HepG2 (cell line): ENCODE measurements at regions not wholly inside any gene's neighbourhood (a gene's known extent, or its start where the extent isn't known, plus 50 kb on each side); places are given as distances from the start of the nearest gene placed in this dataset.
"Not testable (repeated sequence)": the region's sequence is repeated elsewhere in the genome, so short reads cannot be mapped to it uniquely, and the experiment has no call there.

Experiments used
- ATAC-seq: fragments of 200-7000 bp; cut with Tn5 transposase; 3 replicates; pipeline ENCODE4 v1.9.1; 2020; ENCODE audit warnings: mild to moderate bottlenecking, moderate library complexity
- BruUV-seq: library from RNA; stranded (reverse); fragments of 400-500 nt; replicated peaks from 2 replicates; lab custom pipeline; 2021; lab: Mats Ljungman, UMichigan
- CTCF ChIA-PET: fragments of 300-600 bp; formaldehyde crosslinking; extraction: SDS; loops from one replicate; lab custom pipeline; 2021; ENCODE audit warnings: low total read pairs, inconsistent platforms, low intra/inter-chr PET ratio; lab: Yijun Ruan, JAX
- POLR2A ChIA-PET: fragments of 350-600 bp; sonication (Branson Sonifier 250); formaldehyde crosslinking; loops from one replicate; lab custom pipeline; 2020; ENCODE audit warnings: antibody characterized with exemption, inconsistent platforms; lab: Yijun Ruan, JAX
- DNase-seq: peaks from one replicate; pipeline ENCODE4 v3.0.0-alpha.2; 2015; ENCODE audit warnings: low spot score
- FAIRE-seq: peaks from 3 replicates; lab custom pipeline; 2011; peaks lifted over from hg19 to GRCh38; lab: Jason Lieb, UNC
- H2AFZ ChIP-seq: one replicate; pipeline ENCODE4 v1.6.1; 2011; ENCODE audit warnings: low read length, inconsistent platforms
- H3K27ac ChIP-seq: fragments of 300-600 bp; 3 replicates; pipeline ENCODE4 v1.8.0; 2011; ENCODE audit warnings: mixed run types, mild to moderate bottlenecking, mixed read lengths, low read length, inconsistent platforms; ENCODE audit not compliant: insufficient read depth; ENCODE audit errors: extremely low read length
- H3K27me3 ChIP-seq, 2 experiments: fragments of 200-600 bp in 1 of 2; 2 replicates in 1 of 2; 3 replicates in 1 of 2; pipeline versions ENCODE4 v1.6.0 to v1.8.0; 2011; ENCODE audit warnings: low read length in 2 of 2, mild to moderate bottlenecking in 2 of 2, moderate library complexity in 2 of 2, inconsistent platforms in 1 of 2; ENCODE audit not compliant: insufficient read depth in 2 of 2, control insufficient read depth in 1 of 2
- H3K36me3 ChIP-seq, 2 experiments: fragments of 200-600 bp in 1 of 2; replicated peaks in 1 of 2; 2 replicates in 1 of 2; 3 replicates in 1 of 2; pipeline versions ENCODE4 v1.5.1 to v1.8.0; 2011; ENCODE audit warnings: low read length in 2 of 2, inconsistent platforms in 1 of 2; ENCODE audit not compliant: insufficient read depth in 2 of 2, control insufficient read depth in 1 of 2
- H3K4me1 ChIP-seq: 2 replicates; pipeline ENCODE4 v1.5.1; 2012; ENCODE audit warnings: low read length, inconsistent platforms; ENCODE audit not compliant: insufficient read depth
- H3K4me2 ChIP-seq: 2 replicates; pipeline ENCODE4 v1.6.0; 2011; ENCODE audit warnings: low read depth, low read length, inconsistent platforms
- H3K4me3 ChIP-seq, 3 experiments: fragments of 200-600 bp in 1 of 3; sonication (generic), shearing (Covaris generic) in 1 of 3; replicated peaks in 1 of 3; 2 replicates each; pipeline ENCODE4 v1.5.1; 2011 to 2016; ENCODE audit warnings: low read length in 3 of 3, inconsistent platforms in 2 of 3, low read depth in 2 of 3, mild to moderate bottlenecking in 2 of 3, control low read depth in 1 of 3, mixed read lengths in 1 of 3; ENCODE audit not compliant: insufficient read depth in 1 of 3
- H3K79me2 ChIP-seq: one replicate; pipeline ENCODE4 v1.6.1; 2011; ENCODE audit warnings: low read length, inconsistent platforms; ENCODE audit not compliant: insufficient read depth
- H3K9ac ChIP-seq: 2 replicates; pipeline ENCODE4 v1.6.0; 2011; ENCODE audit warnings: mild to moderate bottlenecking, low read depth, low read length, inconsistent platforms; ENCODE audit not compliant: insufficient read depth
- H3K9me3 ChIP-seq: 2 replicates; pipeline ENCODE4 v1.5.1; 2012; ENCODE audit warnings: mild to moderate bottlenecking, low read length
- H4K20me1 ChIP-seq: 2 replicates; pipeline ENCODE4 v1.6.0; 2011; ENCODE audit warnings: inconsistent platforms, mild to moderate bottlenecking, low read length, moderate library complexity; ENCODE audit not compliant: insufficient read depth
- WGBS: methylation state at CpG from one replicate; pipeline ENCODE4 v1.1.6; 2017; ENCODE audit warnings: low lambda C conversion rate; 5-methylcytosine and 5-hydroxymethylcytosine counted together
- in situ Hi-C: cut with HindIII; loops from 2 replicates; pipeline ENCODE4 v1.10.0; 2017; ENCODE audit warnings: low pct_unique_long_range_greater_than_20kb; ENCODE audit not compliant: extremely low pct_ligation_motif_present
- intact Hi-C: fragments of 100-400 bp; cut with micrococcal nuclease; formaldehyde crosslinking; loops from one replicate; pipeline ENCODE4 v1.10.0; 2022; ENCODE audit not compliant: unreplicated experiment

- H2AFZ ChIP-seq, DNase-seq, BruUV-seq, H3K4me3 ChIP-seq, H4K20me1 ChIP-seq, H3K79me2 ChIP-seq, H3K27me3 ChIP-seq, H3K9ac ChIP-seq, ATAC-seq, H3K4me1 ChIP-seq, H3K4me2 ChIP-seq, H3K36me3 ChIP-seq, CTCF ChIA-PET, in situ Hi-C loops, intact Hi-C loops, FAIRE-seq, H3K27ac ChIP-seq, POLR2A ChIA-PET: not testable (repeated sequence)
- WGBS: 30% methylated on average over 7 of the region's 7 CpGs
- peaks cover 95% of the 10 kb centered on the region for H3K9me3 ChIP-seq
Observed at GRCh38 chr21:9847511-9847910, 673.9 kb upstream of the TPTE start.

GRCh38 chr21:9851166-9851565, 670.2 kb upstream of the TPTE start:
- H3K4me2 ChIP-seq, FAIRE-seq, H3K9ac ChIP-seq, H3K36me3 ChIP-seq, H3K4me3 ChIP-seq, H3K27ac ChIP-seq, intact Hi-C loops, H2AFZ ChIP-seq, H4K20me1 ChIP-seq, DNase-seq, in situ Hi-C loops, BruUV-seq, CTCF ChIA-PET, H3K4me1 ChIP-seq, H3K27me3 ChIP-seq, ATAC-seq, H3K79me2 ChIP-seq, POLR2A ChIA-PET: not testable (repeated sequence)
- 2% methylated on average over 2 of the region's 2 CpGs for WGBS
- peaks cover 82% of the 10 kb centered on the region for H3K9me3 ChIP-seq

DNA sequence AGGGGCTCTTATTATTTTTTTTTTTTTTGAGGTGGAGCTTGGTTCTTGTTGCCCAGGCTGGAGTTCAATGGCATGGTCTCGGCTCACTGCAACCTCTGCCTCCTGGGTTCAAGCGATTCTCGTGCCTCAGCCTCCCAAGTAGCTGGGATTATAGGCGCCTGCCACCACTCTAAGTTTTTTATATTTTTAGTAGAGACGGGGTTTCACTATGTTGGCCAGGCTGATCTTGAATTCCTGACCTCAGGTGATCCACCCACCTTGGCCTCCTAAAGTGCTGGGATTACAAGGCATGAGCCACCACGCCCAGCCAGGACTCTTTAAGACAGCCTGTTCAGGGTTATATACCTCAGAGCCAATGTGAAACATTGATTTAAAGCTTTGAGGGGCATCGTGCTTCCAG, 669.7 kb upstream of the TPTE start:
- ATAC-seq, intact Hi-C loops, H3K36me3 ChIP-seq, H2AFZ ChIP-seq, H3K9ac ChIP-seq, H3K27me3 ChIP-seq, H3K4me2 ChIP-seq, H3K4me1 ChIP-seq, H3K79me2 ChIP-seq, DNase-seq, H3K4me3 ChIP-seq, H3K27ac ChIP-seq, BruUV-seq, in situ Hi-C loops, POLR2A ChIA-PET, H4K20me1 ChIP-seq, CTCF ChIA-PET, FAIRE-seq: not testable (repeated sequence)
- H3K9me3 ChIP-seq: peaks cover 82% of the 10 kb centered on the region
- WGBS: 3% methylated on average over 7 of the region's 7 CpGs

DNA sequence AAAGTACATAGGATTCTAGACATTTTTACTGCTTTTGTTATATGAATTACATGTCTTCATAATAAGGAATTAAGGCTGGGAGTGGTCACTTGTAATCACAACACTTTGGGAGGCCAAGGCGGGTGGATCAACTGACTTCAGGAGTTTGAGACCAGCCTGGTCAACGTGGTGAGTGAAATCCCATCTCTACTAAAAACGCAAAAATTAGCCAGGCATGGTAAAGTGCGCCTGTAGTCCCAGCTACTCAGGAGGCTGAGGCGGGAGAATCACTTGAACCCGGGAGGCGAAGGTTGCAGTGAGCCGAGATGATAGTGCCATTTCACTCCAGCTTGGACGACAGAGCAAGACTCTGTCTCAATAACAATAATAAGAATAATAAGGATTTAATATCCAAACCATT, 663.8 kb upstream of the TPTE start:
- H3K36me3 ChIP-seq, H3K27me3 ChIP-seq, POLR2A ChIA-PET, H3K27ac ChIP-seq, in situ Hi-C loops, H3K4me3 ChIP-seq, H3K4me1 ChIP-seq, H3K79me2 ChIP-seq, ATAC-seq, CTCF ChIA-PET, FAIRE-seq, BruUV-seq, H3K4me2 ChIP-seq, intact Hi-C loops, DNase-seq, H4K20me1 ChIP-seq, H2AFZ ChIP-seq, H3K9ac ChIP-seq: not testable (repeated sequence)
- 10% methylated on average over 9 of the region's 9 CpGs for WGBS
- H3K9me3 ChIP-seq: peaks cover 67% of the 10 kb centered on the region
